WERI-Rb-1 (cell line): ENCODE measurements at regions not wholly inside any gene's neighbourhood (a gene's known extent, or its start where the extent isn't known, plus 50 kb on each side); places are given as distances from the start of the nearest gene placed in this dataset.

Experiments used
- DNase-seq: peaks from one replicate; pipeline ENCODE4 v3.0.0-alpha.2; 2020
- H3K27ac ChIP-seq: fragments of 250-450 bp; sonication (Bioruptor Pico); 2 replicates; pipeline ENCODE4 v1.5.1; 2020; ENCODE audit warnings: mild to moderate bottlenecking, moderate library complexity
- H3K27me3 ChIP-seq: fragments of 250-450 bp; sonication (Bioruptor Pico); 2 replicates; pipeline ENCODE4 v1.5.1; 2021; ENCODE audit warnings: mild to moderate bottlenecking, low read depth, moderate library complexity; ENCODE audit not compliant: insufficient read depth, severe bottlenecking
- H3K36me3 ChIP-seq: fragments of 250-450 bp; sonication (Bioruptor Pico); 2 replicates; pipeline ENCODE4 v1.5.1; 2020; ENCODE audit warnings: mild to moderate bottlenecking, moderate library complexity
- H3K4me3 ChIP-seq: 2 replicates; pipeline ENCODE4 v1.5.1; 2011; ENCODE audit warnings: low read depth, mild to moderate bottlenecking, control low read depth, low read length
- H3K9me3 ChIP-seq: fragments of 250-450 bp; sonication (Bioruptor Pico); 2 replicates; pipeline ENCODE4 v1.5.1; 2021; ENCODE audit warnings: mild to moderate bottlenecking, moderate library complexity; ENCODE audit not compliant: severe bottlenecking
- CTCF ChIP-seq: IDR thresholded peaks from 2 replicates; pipeline ENCODE4 v1.5.1; 2011; ENCODE audit warnings: low read depth, mild to moderate bottlenecking, control low read depth, inconsistent platforms, low read length

- Histone ChIP-seq H3K27me3 (no peaks in the 10 kb centered on the region), H3K27ac (no peak overlapping the region), H3K36me3 (no peaks in the 10 kb centered on the region), H3K4me3 (no peak overlapping the region), H3K9me3 (no peaks in the 10 kb centered on the region)
- no peak for TF ChIP-seq CTCF
- DNase-seq: no peak
Measured at GRCh38 chr1:55816456-55817426, 601.6 kb upstream of the USP24 start.

GRCh38 chr1:55815745-55816455 lies 600.7 kb upstream of the USP24 start:
- Histone ChIP-seq H3K4me3 (no peak overlapping the region), H3K27me3 (no peaks in the 10 kb centered on the region), H3K36me3 (no peaks in the 10 kb centered on the region), H3K9me3 (no peaks in the 10 kb centered on the region), H3K27ac (no peak overlapping the region)
- no peak for TF ChIP-seq CTCF
- no peak for DNase-seq

GRCh38 chr1:55814967-55815366 lies 599.8 kb upstream of the USP24 start:
- Histone ChIP-seq H3K27ac (no peak overlapping the region), H3K36me3 (no peaks in the 10 kb centered on the region), H3K9me3 (no peaks in the 10 kb centered on the region), H3K4me3 (no peak overlapping the region), H3K27me3 (no peaks in the 10 kb centered on the region)
- TF ChIP-seq CTCF: no peak
- DNase-seq: no peak

- no peak overlapping the region for H3K27ac ChIP-seq
- H3K9me3 ChIP-seq: no peaks in the 10 kb centered on the region
- no peaks in the 10 kb centered on the region for H3K36me3 ChIP-seq
- TF ChIP-seq CTCF: no peak
- H3K27me3 ChIP-seq: no peaks in the 10 kb centered on the region
- H3K4me3 ChIP-seq: no peak overlapping the region
- DNase-seq: no peak
Measured at GRCh38 chr1:55813618-55814017, 598.5 kb upstream of the USP24 start.

- H3K9me3 ChIP-seq: no peaks in the 10 kb centered on the region
- H3K27ac ChIP-seq: no peak overlapping the region
- H3K36me3 ChIP-seq: no peaks in the 10 kb centered on the region
- H3K27me3 ChIP-seq: no peaks in the 10 kb centered on the region
- no peak for DNase-seq
- no peak for TF ChIP-seq CTCF
- no peak overlapping the region for H3K4me3 ChIP-seq
Measured at GRCh38 chr1:55812281-55812680, 597.1 kb upstream of the USP24 start.
